K562 (cell line): ENCODE measurements at regions not wholly inside any gene's neighbourhood (a gene's known extent, or its start where the extent isn't known, plus 50 kb on each side); places are given as distances from the start of the nearest gene placed in this dataset.

ENCODE experiments used
- ATAC-seq: fragments of 200-7000 bp; cut with Tn5 transposase; 3 replicates; pipeline ENCODE4 v1.9.1; 2020; ENCODE audit warnings: moderate library complexity
- BruUV-seq: library from RNA; stranded (reverse); fragments of 400-500 nt; replicated peaks from 2 replicates; lab custom pipeline; 2021; lab: Mats Ljungman, UMichigan
- CTCF ChIA-PET: fragments of 300-600 bp; formaldehyde crosslinking; extraction: SDS; loops from one replicate; lab custom pipeline; 2021; ENCODE audit warnings: low intra/inter-chr PET ratio; lab: Yijun Ruan, JAX
- POLR2A ChIA-PET: fragments of 300-600, 350-650 bp; sonication (Branson Sonifier 250); formaldehyde crosslinking; extraction: SDS; loops from one replicate; lab custom pipeline; 2021; ENCODE audit warnings: antibody characterized with exemption, inconsistent platforms; lab: Yijun Ruan, JAX
- DNase-seq, 4 experiments: peaks; one replicate each; pipeline versions ENCODE4 v3.0.0 to v3.0.0-alpha.2; 2011 to 2018; ENCODE audit warnings: low spot score in 3 of 4, mixed read lengths in 3 of 4; ENCODE audit errors: extremely low read depth in 1 of 4
- FAIRE-seq: peaks from 2 replicates; lab custom pipeline; 2011; peaks lifted over from hg19 to GRCh38; lab: Jason Lieb, UNC
- H2AFZ ChIP-seq: 2 replicates; pipeline ENCODE4 v1.6.0; 2011; ENCODE audit warnings: low read depth, low read length, control low read depth, inconsistent platforms
- H3K27ac ChIP-seq: fragments of 200-600 bp; 3 replicates; pipeline ENCODE4 v1.8.0; 2011; ENCODE audit warnings: low read depth, mild to moderate bottlenecking, control low read depth, inconsistent platforms, low read length, moderate library complexity, mixed read lengths; ENCODE audit errors: extremely low read depth
- H3K27me3 ChIP-seq, 2 experiments: fragments of 300-600 bp in 1 of 2; 2 replicates in 1 of 2; 3 replicates in 1 of 2; pipeline versions ENCODE4 v1.6.0 to v1.8.0; 2011; ENCODE audit warnings: inconsistent platforms in 2 of 2, low read length in 2 of 2, mild to moderate bottlenecking in 1 of 2, mixed read lengths in 1 of 2, moderate library complexity in 1 of 2; ENCODE audit not compliant: control insufficient read depth in 2 of 2, insufficient read depth in 2 of 2
- H3K36me3 ChIP-seq: fragments of 300-600 bp; 3 replicates; pipeline ENCODE4 v1.8.0; 2011; ENCODE audit warnings: mild to moderate bottlenecking, low read length, inconsistent platforms; ENCODE audit not compliant: control insufficient read depth, insufficient read depth
- H3K4me1 ChIP-seq, 2 experiments: fragments of 200-600 bp in 1 of 2; replicated peaks in 1 of 2; 2 replicates in 1 of 2; 3 replicates in 1 of 2; pipeline versions ENCODE4 v1.5.1 to v1.8.0; 2011; ENCODE audit warnings: inconsistent platforms in 2 of 2, low read length in 2 of 2, mild to moderate bottlenecking in 1 of 2, mixed read lengths in 1 of 2, moderate library complexity in 1 of 2; ENCODE audit not compliant: control insufficient read depth in 2 of 2, insufficient read depth in 2 of 2
- H3K4me2 ChIP-seq: 2 replicates; pipeline ENCODE4 v1.6.1; 2011; ENCODE audit warnings: low read length, control low read depth, inconsistent platforms, mixed read lengths; ENCODE audit not compliant: insufficient read depth
- H3K4me3 ChIP-seq: fragments of 200-600 bp; sonication (generic), shearing (Covaris generic); 2 replicates; pipeline ENCODE4 v1.5.1; 2016; ENCODE audit warnings: control low read depth, inconsistent platforms
- H3K79me2 ChIP-seq: fragments of 200-600 bp; 3 replicates; pipeline ENCODE4 v1.8.0; 2011; ENCODE audit warnings: low read length, inconsistent platforms; ENCODE audit not compliant: control insufficient read depth, insufficient read depth
- H3K9ac ChIP-seq, 2 experiments: 2 replicates each; pipeline versions ENCODE4 v1.6.0 to v1.6.1; 2011; ENCODE audit warnings: low read depth in 2 of 2, low read length in 2 of 2, control low read depth in 1 of 2, inconsistent platforms in 1 of 2, mild to moderate bottlenecking in 1 of 2, mixed read lengths in 1 of 2; ENCODE audit not compliant: insufficient read depth in 1 of 2
- H3K9me1 ChIP-seq: one replicate; pipeline ENCODE4 v1.6.0; 2011; ENCODE audit warnings: inconsistent platforms, mild to moderate bottlenecking, low read length, moderate library complexity; ENCODE audit not compliant: control insufficient read depth, insufficient read depth
- H3K9me3 ChIP-seq: replicated peaks from 2 replicates; pipeline ENCODE4 v1.5.1; 2011; ENCODE audit warnings: low read depth, low read length, inconsistent platforms; ENCODE audit not compliant: control insufficient read depth, insufficient read depth
- H4K20me1 ChIP-seq: replicated peaks from 2 replicates; pipeline ENCODE4 v1.6.1; 2011; ENCODE audit warnings: low read length, inconsistent platforms, mixed read lengths; ENCODE audit not compliant: control insufficient read depth, insufficient read depth
- BRCA1 ChIP-seq, 2 experiments: fragments of 450-650 bp in 1 of 2; sonication (generic) in 1 of 2; formaldehyde crosslinking in 1 of 2; IDR thresholded peaks; 2 replicates each; pipeline versions ENCODE4 v1.5.0 to v1.6.1; 2017 to 2020; ENCODE audit warnings: mild to moderate bottlenecking in 1 of 2, missing genetic modification reagents in 1 of 2
- CBFA2T2 ChIP-seq: fragments of 450-650 bp; conservative IDR thresholded peaks from 2 replicates; pipeline ENCODE4 v1.6.1; 2017; ENCODE audit warnings: mild to moderate bottlenecking
- CBX1 ChIP-seq: sonication (generic); IDR thresholded peaks from 2 replicates; pipeline ENCODE4 v1.6.1; 2016; ENCODE audit warnings: antibody characterized with exemption, low read depth, mild to moderate bottlenecking
- DPF2 ChIP-seq: fragments of 450-650 bp; IDR thresholded peaks from 2 replicates; pipeline ENCODE4 v1.6.1; 2016
- ELF2 ChIP-seq: fragments of 250-450 bp; sonication (Bioruptor Pico); IDR thresholded peaks from 2 replicates; pipeline ENCODE4 v1.5.0; 2021; ENCODE audit warnings: mild to moderate bottlenecking
- ELK1 ChIP-seq: sonication (generic); formaldehyde crosslinking; IDR thresholded peaks from 2 replicates; pipeline ENCODE4 v1.8.1; 2022; ENCODE audit warnings: missing genetic modification reagents
- IRF2 ChIP-seq: sonication (generic); formaldehyde crosslinking; IDR thresholded peaks from 2 replicates; pipeline ENCODE4 v1.8.1; 2022; ENCODE audit warnings: mild to moderate bottlenecking, missing genetic modification reagents
- NFIX ChIP-seq: fragments of 250-450 bp; sonication (Bioruptor Pico); IDR thresholded peaks from 2 replicates; pipeline ENCODE4 v1.4.0; 2020; ENCODE audit warnings: low read depth, mild to moderate bottlenecking, moderate library complexity
- SIRT6 ChIP-seq: IDR thresholded peaks from one replicate; pipeline ENCODE4 v1.6.1; 2012; ENCODE audit warnings: low read depth, mild to moderate bottlenecking, control low read depth, inconsistent platforms, low read length, moderate library complexity
- TFAM ChIP-seq: fragments of 250-450 bp; sonication (Bioruptor Pico); conservative IDR thresholded peaks from 2 replicates; pipeline ENCODE4 v1.5.0; 2021; ENCODE audit warnings: mild to moderate bottlenecking, moderate library complexity
- TRIM28 ChIP-seq: fragments of 450-650 bp; IDR thresholded peaks from 2 replicates; pipeline ENCODE4 v1.6.1; 2017
- ZBTB11 ChIP-seq, 3 experiments: fragments of 200-800 bp in 1 of 3; fragments of 250-450 bp in 1 of 3; fragments of 450-650 bp in 1 of 3; sonication (Bioruptor Pico) in 1 of 3; sonication (Bioruptor generic) in 1 of 3; formaldehyde crosslinking in 1 of 3; IDR thresholded peaks; 2 replicates each; pipeline versions ENCODE4 v1.6.1 to v1.8.0; 2016 to 2022; ENCODE audit warnings: mild to moderate bottlenecking in 2 of 3, missing genetic modification characterization in 2 of 3, missing compliant biosample characterization in 1 of 3, moderate library complexity in 1 of 3
- ZKSCAN1 ChIP-seq: fragments of 150-350 bp; IDR thresholded peaks from 2 replicates; pipeline ENCODE4 v1.6.1; 2016; ENCODE audit warnings: low read depth, low read length
- ZMIZ1 ChIP-seq, 2 experiments: fragments of 150-350 bp in 1 of 2; IDR thresholded peaks; 2 replicates each; pipeline ENCODE4 v1.6.1; 2012 to 2016; ENCODE audit warnings: low read depth in 2 of 2, low read length in 2 of 2, mild to moderate bottlenecking in 1 of 2, moderate library complexity in 1 of 2
- ZNF140 ChIP-seq: fragments of 250-450 bp; sonication (Bioruptor Pico); IDR thresholded peaks from 2 replicates; pipeline ENCODE4 v1.8.0; 2021; ENCODE audit warnings: moderate library complexity, mild to moderate bottlenecking, inconsistent platforms
- ZNF41 ChIP-seq: fragments of 250-450 bp; sonication (Bioruptor Pico); conservative IDR thresholded peaks from 2 replicates; pipeline ENCODE4 v1.4.0; 2020; ENCODE audit warnings: mild to moderate bottlenecking
- WGBS: fragments of 100-300 bp; shearing (Covaris generic); methylation state at CpG from one replicate; pipeline ENCODE4 v1.1.6; 2016; ENCODE audit warnings: low coverage, mixed read lengths; ENCODE audit not compliant: insufficient coverage; ENCODE audit errors: missing lambda C conversion rate; 5-methylcytosine and 5-hydroxymethylcytosine counted together
- in situ Hi-C: fragments of 300-500 bp; cut with MboI; formaldehyde crosslinking; loops from 4 replicates; pipeline ENCODE4 v1.15.0; 2018; ENCODE audit warnings: inconsistent platforms, mixed read lengths
- intact Hi-C: fragments of 100-400 bp; cut with micrococcal nuclease; formaldehyde crosslinking; loops from 2 replicates; pipeline ENCODE4 v1.14.2; 2022

GRCh38 chr5:125602184-125602583, 821.0 kb upstream of the GRAMD2B start:
- no peak overlapping the region for H3K4me3 ChIP-seq
- no peaks in the 10 kb centered on the region for H3K36me3 ChIP-seq
- FAIRE-seq = no peak
- no peak overlapping the region for H3K27ac ChIP-seq
- no peaks in the 10 kb centered on the region for H4K20me1 ChIP-seq
- in situ Hi-C loops (no loop called here), intact Hi-C loops (no loop called here)
- no peak for ATAC-seq
- DNase-seq = no peak
- no peak overlapping the region for H2AFZ ChIP-seq
- POLR2A ChIA-PET = no interaction called here
- H3K4me2 ChIP-seq = no peak overlapping the region
- no peaks in the 10 kb centered on the region for H3K79me2 ChIP-seq
- no TSS peak for BruUV-seq
- 0% methylated on average over 4 of the region's 4 CpGs for WGBS
- no peaks in the 10 kb centered on the region for H3K4me1 ChIP-seq
- H3K27me3 ChIP-seq = no peaks in the 10 kb centered on the region
- no peaks in the 10 kb centered on the region for H3K9me1 ChIP-seq
- no peak overlapping the region for H3K9ac ChIP-seq
- H3K9me3 ChIP-seq = no peaks in the 10 kb centered on the region
- CTCF ChIA-PET = no interaction called here
- TF ChIP-seq ZBTB11 (CRISPR knock-in tag; IDR thresholded peaks at IDR 0.05) (no peak), BRCA1 (IDR thresholded peaks at IDR 0.05) (no peak), BRCA1 (CRISPR knock-in tag; IDR thresholded peaks at IDR 0.05) (no peak), ZNF41 (CRISPR knock-in tag) (no peak), ELK1 (CRISPR knock-in tag) (no peak), NFIX (CRISPR knock-in tag) (no peak), ELF2 (CRISPR knock-in tag) (no peak), TFAM (CRISPR knock-in tag) (no peak), ZMIZ1 (IDR thresholded peaks at IDR 0.05; ENCODE audit: low read depth in 2 of 2, low read length in 2 of 2) (no peak), DPF2 (no peak), CBFA2T2 (no peak), ZKSCAN1 (no peak), TRIM28 (no peak), IRF2 (CRISPR knock-in tag) (no peak), SIRT6 (no peak), CBX1 (no peak), ZNF140 (no peak)
